Sigmoid colon (tissue), 4 donors: ENCODE measurements at regions not wholly inside any gene's neighbourhood (a gene's known extent, or its start where the extent isn't known, plus 50 kb on each side); places are given as distances from the start of the nearest gene placed in this dataset.

Experiments used
- POLR2AphosphoS5 ChIP-seq, 4 donors: sonication (generic); formaldehyde crosslinking; IDR thresholded peaks; one replicate each; pipeline ENCODE4 v1.6.1; 2017; ENCODE audit warnings: antibody characterized with exemption in 4 of 4
- TF ChIP-seq, protein P1 (sequence below), 4 experiments: fragments of 450-650 bp in 3 of 4; fragments of 200-600 bp in 1 of 4; IDR thresholded peaks; one replicate each; pipeline ENCODE4 v1.5.1; 2016 to 2019; ENCODE audit warnings: antibody characterized with exemption in 4 of 4, mild to moderate bottlenecking in 3 of 4, moderate library complexity in 2 of 4

GRCh38 chr2:21515903-21516302 lies 392.1 kb downstream of the TDRD15 start:
- TF ChIP-seq, protein P1, sequence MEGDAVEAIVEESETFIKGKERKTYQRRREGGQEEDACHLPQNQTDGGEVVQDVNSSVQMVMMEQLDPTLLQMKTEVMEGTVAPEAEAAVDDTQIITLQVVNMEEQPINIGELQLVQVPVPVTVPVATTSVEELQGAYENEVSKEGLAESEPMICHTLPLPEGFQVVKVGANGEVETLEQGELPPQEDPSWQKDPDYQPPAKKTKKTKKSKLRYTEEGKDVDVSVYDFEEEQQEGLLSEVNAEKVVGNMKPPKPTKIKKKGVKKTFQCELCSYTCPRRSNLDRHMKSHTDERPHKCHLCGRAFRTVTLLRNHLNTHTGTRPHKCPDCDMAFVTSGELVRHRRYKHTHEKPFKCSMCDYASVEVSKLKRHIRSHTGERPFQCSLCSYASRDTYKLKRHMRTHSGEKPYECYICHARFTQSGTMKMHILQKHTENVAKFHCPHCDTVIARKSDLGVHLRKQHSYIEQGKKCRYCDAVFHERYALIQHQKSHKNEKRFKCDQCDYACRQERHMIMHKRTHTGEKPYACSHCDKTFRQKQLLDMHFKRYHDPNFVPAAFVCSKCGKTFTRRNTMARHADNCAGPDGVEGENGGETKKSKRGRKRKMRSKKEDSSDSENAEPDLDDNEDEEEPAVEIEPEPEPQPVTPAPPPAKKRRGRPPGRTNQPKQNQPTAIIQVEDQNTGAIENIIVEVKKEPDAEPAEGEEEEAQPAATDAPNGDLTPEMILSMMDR (IDR thresholded peaks at IDR 0.05): no peak
- TF ChIP-seq POLR2AphosphoS5 (IDR thresholded peaks at IDR 0.05): no peak
